ENCODE measurements at regions not wholly inside any gene's neighbourhood (a gene's known extent, or its start where the extent isn't known, plus 50 kb on each side); places are given as distances from the start of the nearest gene placed in this dataset.

DNA sequence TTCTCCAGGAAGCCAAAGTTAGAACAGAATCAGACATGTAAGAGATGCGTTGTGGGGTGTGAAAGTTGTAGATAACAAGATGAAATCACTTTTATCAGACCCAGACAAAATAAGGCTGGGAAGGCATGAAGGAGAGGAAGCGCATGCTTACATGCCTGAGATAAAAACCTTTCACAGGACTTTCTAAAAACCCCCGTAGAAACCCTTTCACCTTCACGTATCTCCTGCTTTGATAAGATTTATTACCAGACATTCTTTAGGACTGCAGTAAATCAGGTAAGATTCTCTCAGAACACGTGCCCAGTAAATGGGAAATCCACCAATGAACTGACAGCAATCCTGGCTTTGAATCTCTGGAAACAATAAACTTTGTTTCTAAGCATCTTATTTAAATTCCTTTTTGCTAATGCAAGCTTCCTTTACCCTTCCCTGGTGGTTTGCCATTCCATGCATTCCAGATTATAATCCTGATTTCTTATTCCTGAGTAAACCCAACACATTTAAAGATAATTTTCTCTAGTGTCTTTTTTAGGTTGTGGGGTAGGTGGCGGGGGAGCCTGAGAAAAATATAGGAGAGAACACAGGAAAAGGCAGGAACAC lies 254.6 kb upstream of the LDB2 start:
- H3K4me2 ChIP-seq (ENCODE audit: insufficient read depth, low read length) = no peak overlapping the region
- dilution Hi-C loops (cut with MboI; ENCODE audit: extremely low pct_ligation_motif_present, low sequenced_read_pairs) = no loop called here

More for the DNA sequence above, 254.6 kb upstream of the LDB2 start:
- POLR2A ChIA-PET = no interaction called here
- CTCF ChIA-PET = no interaction called here
- Histone ChIP-seq H3K4me3 (replicated peaks in 1 of 3; ENCODE audit: insufficient read depth in 1 of 3, low read depth in 1 of 3, low read length in 3 of 3) (no peak overlapping the region), H3K27me3 (ENCODE audit: control insufficient read depth in 2 of 2, insufficient read depth in 2 of 2, low read length in 2 of 2) (peaks cover 1 to 3% of the 10 kb centered on the region in 2 experiments), H3K36me3 (ENCODE audit: control insufficient read depth in 2 of 2, extremely low read depth in 1 of 2, insufficient read depth in 2 of 2, low read length in 2 of 2) (no peaks in the 10 kb centered on the region), H3K9ac (replicated peaks; ENCODE audit: extremely low read depth, insufficient read depth, low read length) (no peak overlapping the region), H3K4me1 (ENCODE audit: control insufficient read depth, extremely low read depth, insufficient read depth, low read length) (no peaks in the 10 kb centered on the region), H3K9me1 (replicated peaks; ENCODE audit: control insufficient read depth, extremely low read depth, insufficient read depth, low read length) (no peaks in the 10 kb centered on the region), H3K79me2 (ENCODE audit: control insufficient read depth, insufficient read depth, low read length) (no peaks in the 10 kb centered on the region), H4K20me1 (replicated peaks; ENCODE audit: control insufficient read depth, extremely low read depth, insufficient read depth, low read length) (no peaks in the 10 kb centered on the region), H2AFZ (ENCODE audit: low read depth, low read length) (no peak overlapping the region), H3K27ac (ENCODE audit: insufficient read depth, low read depth, low read length) (no peak overlapping the region), H3K9me3 (replicated peaks; ENCODE audit: control insufficient read depth, insufficient read depth, low read length) (no peaks in the 10 kb centered on the region)
- intact Hi-C loops (cut with micrococcal nuclease) = no loop called here
- no TSS peak for BruUV-seq (replicated peaks)
- FAIRE-seq (no peak), DNase-seq (ENCODE audit: low read depth, low spot score) (no peak)
- TF ChIP-seq MYC (IDR thresholded peaks at IDR 0.05; ENCODE audit: low read depth, low read length) (no peak), EZH2 (IDR thresholded peaks at IDR 0.05; ENCODE audit: borderline replicate concordance, low read depth, low read length, severe bottlenecking) (no peak), GATA2 (IDR thresholded peaks at IDR 0.05; ENCODE audit: insufficient read depth, insufficient read length, low read depth, low read length) (no peak), POLR2A (IDR thresholded peaks at IDR 0.05; ENCODE audit: low read depth, low read length) (no peak), JUN (IDR thresholded peaks at IDR 0.05; ENCODE audit: borderline replicate concordance, insufficient read depth, insufficient read length, low read depth) (no peak), FOS (IDR thresholded peaks at IDR 0.05; ENCODE audit: borderline replicate concordance, insufficient read depth, low read length) (no peak), POLR2AphosphoS5 (IDR thresholded peaks at IDR 0.05; ENCODE audit: insufficient read depth, low read depth, low read length) (no peak)
- TF ChIP-seq, protein P1, sequence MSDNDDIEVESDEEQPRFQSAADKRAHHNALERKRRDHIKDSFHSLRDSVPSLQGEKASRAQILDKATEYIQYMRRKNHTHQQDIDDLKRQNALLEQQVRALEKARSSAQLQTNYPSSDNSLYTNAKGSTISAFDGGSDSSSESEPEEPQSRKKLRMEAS (IDR thresholded peaks at IDR 0.05; ENCODE audit: insufficient read depth, insufficient read length) = no peak
- TF ChIP-seq, protein P2, sequence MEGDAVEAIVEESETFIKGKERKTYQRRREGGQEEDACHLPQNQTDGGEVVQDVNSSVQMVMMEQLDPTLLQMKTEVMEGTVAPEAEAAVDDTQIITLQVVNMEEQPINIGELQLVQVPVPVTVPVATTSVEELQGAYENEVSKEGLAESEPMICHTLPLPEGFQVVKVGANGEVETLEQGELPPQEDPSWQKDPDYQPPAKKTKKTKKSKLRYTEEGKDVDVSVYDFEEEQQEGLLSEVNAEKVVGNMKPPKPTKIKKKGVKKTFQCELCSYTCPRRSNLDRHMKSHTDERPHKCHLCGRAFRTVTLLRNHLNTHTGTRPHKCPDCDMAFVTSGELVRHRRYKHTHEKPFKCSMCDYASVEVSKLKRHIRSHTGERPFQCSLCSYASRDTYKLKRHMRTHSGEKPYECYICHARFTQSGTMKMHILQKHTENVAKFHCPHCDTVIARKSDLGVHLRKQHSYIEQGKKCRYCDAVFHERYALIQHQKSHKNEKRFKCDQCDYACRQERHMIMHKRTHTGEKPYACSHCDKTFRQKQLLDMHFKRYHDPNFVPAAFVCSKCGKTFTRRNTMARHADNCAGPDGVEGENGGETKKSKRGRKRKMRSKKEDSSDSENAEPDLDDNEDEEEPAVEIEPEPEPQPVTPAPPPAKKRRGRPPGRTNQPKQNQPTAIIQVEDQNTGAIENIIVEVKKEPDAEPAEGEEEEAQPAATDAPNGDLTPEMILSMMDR (IDR thresholded peaks at IDR 0.05; ENCODE audit: extremely low read depth in 1 of 2, insufficient read depth in 1 of 2, low read depth in 1 of 2, low read length in 2 of 2) = no peak
